GM10266 (cell line): ENCODE measurements at regions not wholly inside any gene's neighbourhood (a gene's known extent, or its start where the extent isn't known, plus 50 kb on each side); places are given as distances from the start of the nearest gene placed in this dataset.

Source experiments
- DNase-seq: peaks from one replicate; pipeline ENCODE4 v3.0.0; 2012; ENCODE audit errors: extremely low spot score
- CTCF ChIP-seq: IDR thresholded peaks from 2 replicates; pipeline ENCODE4 v1.5.1; 2012; ENCODE audit warnings: mild to moderate bottlenecking, low read depth; ENCODE audit not compliant: control insufficient read depth, insufficient read depth; ENCODE audit errors: missing control alignments

GRCh38 chrX:124224528-124224927 is 107.9 kb upstream of the TEX13D start:
- TF ChIP-seq CTCF: no peak
- DNase-seq: no peak

- no peak for TF ChIP-seq CTCF
- DNase-seq: no peak
Observed at GRCh38 chrX:124226129-124226528, 106.3 kb upstream of the TEX13D start.

GRCh38 chrX:124228849-124229248 is 103.6 kb upstream of the TEX13D start:
- DNase-seq: no peak
- TF ChIP-seq CTCF: no peak

- TF ChIP-seq CTCF: no peak
- DNase-seq: no peak
Observed at GRCh38 chrX:124229374-124229773, 103.1 kb upstream of the TEX13D start.

GRCh38 chrX:124230655-124231450 is 101.6 kb upstream of the TEX13D start:
- no peak for DNase-seq
- TF ChIP-seq CTCF: no peak

- DNase-seq: no peak
- no peak for TF ChIP-seq CTCF
Observed at GRCh38 chrX:124231451-124231759, 101.1 kb upstream of the TEX13D start.

- no peak for DNase-seq
- no peak for TF ChIP-seq CTCF
Observed at GRCh38 chrX:124232523-124233201, 99.8 kb upstream of the TEX13D start.
